H9 (cell line): ENCODE measurements at regions not wholly inside any gene's neighbourhood (a gene's known extent, or its start where the extent isn't known, plus 50 kb on each side); places are given as distances from the start of the nearest gene placed in this dataset.
A peak's percentile ranks its signal among the peaks of the same experiment; 100 is the strongest.

ENCODE experiments used
- DNase-seq: peaks from one replicate; pipeline ENCODE4 v3.0.0-alpha.2; 2017
- H2AFZ ChIP-seq: one replicate; pipeline ENCODE4 v1.6.1; 2013; ENCODE audit warnings: mild to moderate bottlenecking, low read length, control low read depth, moderate library complexity
- H2AK5ac ChIP-seq: 2 replicates; pipeline ENCODE4 v1.6.1; 2013; ENCODE audit warnings: low read length, control low read depth, mixed read lengths; ENCODE audit not compliant: insufficient read length
- H2BK120ac ChIP-seq: one replicate; pipeline ENCODE4 v1.6.1; 2013; ENCODE audit warnings: low read depth, mild to moderate bottlenecking, low read length, control low read depth, inconsistent platforms; ENCODE audit not compliant: poor library complexity, severe bottlenecking
- H2BK12ac ChIP-seq: 2 replicates; pipeline ENCODE4 v1.6.1; 2013; ENCODE audit warnings: low read length, control low read depth, mixed read lengths, low read depth; ENCODE audit not compliant: insufficient read length
- H2BK15ac ChIP-seq: 2 replicates; pipeline ENCODE4 v1.6.1; 2013; ENCODE audit warnings: low read depth, low read length, control low read depth
- H2BK20ac ChIP-seq: one replicate; pipeline ENCODE4 v1.6.1; 2013; ENCODE audit warnings: low read depth, mild to moderate bottlenecking, low read length, control low read depth, inconsistent platforms; ENCODE audit not compliant: poor library complexity, severe bottlenecking
- H2BK5ac ChIP-seq: 2 replicates; pipeline ENCODE4 v1.6.1; 2013; ENCODE audit warnings: low read length, control low read depth, mixed read lengths; ENCODE audit not compliant: insufficient read length
- H3K14ac ChIP-seq: 2 replicates; pipeline ENCODE4 v1.6.1; 2013; ENCODE audit warnings: low read length, control low read depth; ENCODE audit not compliant: insufficient read depth
- H3K18ac ChIP-seq: 2 replicates; pipeline ENCODE4 v1.6.1; 2013; ENCODE audit warnings: low read depth, mild to moderate bottlenecking, mixed read lengths, low read length, control low read depth; ENCODE audit not compliant: insufficient read length
- H3K23ac ChIP-seq: 2 replicates; pipeline ENCODE4 v1.6.1; 2013; ENCODE audit warnings: low read length, control low read depth, mixed read lengths, low read depth; ENCODE audit not compliant: insufficient read length
- H3K23me2 ChIP-seq: 2 replicates; pipeline ENCODE4 v1.6.1; 2013; ENCODE audit warnings: low read depth, mild to moderate bottlenecking, mixed read lengths, low read length, control low read depth; ENCODE audit not compliant: insufficient read length, poor library complexity, severe bottlenecking
- H3K27ac ChIP-seq: 2 replicates; pipeline ENCODE4 v1.5.1; 2013; ENCODE audit warnings: low read length, control low read depth, mixed read lengths, low read depth; ENCODE audit not compliant: insufficient read length
- H3K27me3 ChIP-seq: 2 replicates; pipeline ENCODE4 v1.6.1; 2013; ENCODE audit warnings: low read length, control low read depth, inconsistent platforms; ENCODE audit not compliant: insufficient read depth
- H3K4ac ChIP-seq: 2 replicates; pipeline ENCODE4 v1.6.1; 2013; ENCODE audit warnings: low read depth, mild to moderate bottlenecking, control low read depth, inconsistent platforms, low read length, moderate library complexity
- H3K4me1 ChIP-seq: 2 replicates; pipeline ENCODE4 v1.6.1; 2013; ENCODE audit warnings: low read length, control low read depth, inconsistent platforms; ENCODE audit not compliant: insufficient read depth
- H3K4me2 ChIP-seq: 2 replicates; pipeline ENCODE4 v1.6.1; 2013; ENCODE audit warnings: low read length, control low read depth, mixed read lengths; ENCODE audit not compliant: insufficient read length, insufficient read depth
- H3K56ac ChIP-seq: 2 replicates; pipeline ENCODE4 v1.6.1; 2013; ENCODE audit warnings: low read depth, mild to moderate bottlenecking, mixed read lengths, low read length, control low read depth; ENCODE audit not compliant: insufficient read length
- H3K79me1 ChIP-seq: 2 replicates; pipeline ENCODE4 v1.6.1; 2013; ENCODE audit warnings: low read depth, mild to moderate bottlenecking, moderate library complexity, low read length, control low read depth, inconsistent platforms; ENCODE audit not compliant: insufficient read depth, poor library complexity, severe bottlenecking
- H3K79me2 ChIP-seq: 2 replicates; pipeline ENCODE4 v1.6.1; 2013; ENCODE audit warnings: low read length, control low read depth, inconsistent platforms; ENCODE audit not compliant: insufficient read depth
- H3K9ac ChIP-seq: 2 replicates; pipeline ENCODE4 v1.6.1; 2013; ENCODE audit warnings: low read length, control low read depth, mixed read lengths; ENCODE audit not compliant: insufficient read length; ENCODE audit errors: extremely low read depth
- H3K9me3 ChIP-seq: one replicate; pipeline ENCODE4 v1.6.1; 2013; ENCODE audit warnings: low read depth, low read length, inconsistent platforms; ENCODE audit not compliant: control insufficient read depth
- H3T11ph ChIP-seq: one replicate; pipeline ENCODE4 v1.6.1; 2013; ENCODE audit warnings: mild to moderate bottlenecking, low read length, control low read depth, inconsistent platforms
- H4K20me1 ChIP-seq: one replicate; pipeline ENCODE4 v1.6.1; 2013; ENCODE audit not compliant: control insufficient read depth, insufficient read length, insufficient read depth
- H4K5ac ChIP-seq: 2 replicates; pipeline ENCODE4 v1.6.1; 2013; ENCODE audit warnings: low read depth, mild to moderate bottlenecking, mixed read lengths, low read length, control low read depth; ENCODE audit not compliant: insufficient read length
- H4K8ac ChIP-seq: replicated peaks from 2 replicates; pipeline ENCODE4 v1.6.1; 2013; ENCODE audit warnings: low read length, control low read depth, mixed read lengths, low read depth; ENCODE audit not compliant: insufficient read length
- H4K91ac ChIP-seq: 2 replicates; pipeline ENCODE4 v1.6.1; 2013; ENCODE audit warnings: low read depth, mild to moderate bottlenecking, moderate library complexity, mixed read lengths, low read length, control low read depth; ENCODE audit not compliant: insufficient read length
- H3K27ac Mint-ChIP-seq, 3 experiments: 2 replicates in 2 of 3; 3 replicates in 1 of 3; pipeline ENCODE4 v1.8.0; 2020 to 2021; ENCODE audit warnings: mixed read lengths in 3 of 3, mild to moderate bottlenecking in 1 of 3, moderate library complexity in 1 of 3
- H3K27me3 Mint-ChIP-seq: 2 replicates; pipeline ENCODE4 v1.8.0; 2021; ENCODE audit warnings: low read depth, mild to moderate bottlenecking, moderate library complexity, mixed read lengths
- H3K36me3 Mint-ChIP-seq, 3 experiments: 2 replicates in 2 of 3; 3 replicates in 1 of 3; pipeline ENCODE4 v1.8.0; 2020 to 2021; ENCODE audit warnings: low read depth in 3 of 3, mixed read lengths in 3 of 3; ENCODE audit not compliant: insufficient read depth in 1 of 3
- H3K4me1 Mint-ChIP-seq, 2 experiments: 2 replicates each; pipeline ENCODE4 v1.8.0; 2020; ENCODE audit warnings: mixed read lengths in 2 of 2
- H3K4me3 Mint-ChIP-seq, 2 experiments: 2 replicates in 1 of 2; 3 replicates in 1 of 2; pipeline ENCODE4 v1.8.0; 2020 to 2021; ENCODE audit warnings: mild to moderate bottlenecking in 2 of 2, mixed read lengths in 2 of 2, moderate library complexity in 1 of 2
- H3K9me3 Mint-ChIP-seq, 2 experiments: 2 replicates in 1 of 2; 3 replicates in 1 of 2; pipeline ENCODE4 v1.8.0; 2020; ENCODE audit warnings: mild to moderate bottlenecking in 2 of 2, mixed read lengths in 2 of 2, moderate library complexity in 1 of 2
- WGBS: extraction: QIAGEN DNeasy Blood & Tissue Kit; methylation state at CpG from one replicate; pipeline ENCODE4 v1.1.7; 2013; ENCODE audit warnings: missing lambda C conversion rate, low lambda C conversion rate, mixed read lengths; ENCODE audit not compliant: insufficient read length; ENCODE audit errors: extremely low coverage; 5-methylcytosine and 5-hydroxymethylcytosine counted together
- TF ChIP-seq, protein P1 (sequence below): fragments of 200-600 bp; sonication (generic); conservative IDR thresholded peaks from 3 replicates; pipeline ENCODE4 v1.8.0; 2021; ENCODE audit warnings: antibody characterized with exemption, mild to moderate bottlenecking

DNA sequence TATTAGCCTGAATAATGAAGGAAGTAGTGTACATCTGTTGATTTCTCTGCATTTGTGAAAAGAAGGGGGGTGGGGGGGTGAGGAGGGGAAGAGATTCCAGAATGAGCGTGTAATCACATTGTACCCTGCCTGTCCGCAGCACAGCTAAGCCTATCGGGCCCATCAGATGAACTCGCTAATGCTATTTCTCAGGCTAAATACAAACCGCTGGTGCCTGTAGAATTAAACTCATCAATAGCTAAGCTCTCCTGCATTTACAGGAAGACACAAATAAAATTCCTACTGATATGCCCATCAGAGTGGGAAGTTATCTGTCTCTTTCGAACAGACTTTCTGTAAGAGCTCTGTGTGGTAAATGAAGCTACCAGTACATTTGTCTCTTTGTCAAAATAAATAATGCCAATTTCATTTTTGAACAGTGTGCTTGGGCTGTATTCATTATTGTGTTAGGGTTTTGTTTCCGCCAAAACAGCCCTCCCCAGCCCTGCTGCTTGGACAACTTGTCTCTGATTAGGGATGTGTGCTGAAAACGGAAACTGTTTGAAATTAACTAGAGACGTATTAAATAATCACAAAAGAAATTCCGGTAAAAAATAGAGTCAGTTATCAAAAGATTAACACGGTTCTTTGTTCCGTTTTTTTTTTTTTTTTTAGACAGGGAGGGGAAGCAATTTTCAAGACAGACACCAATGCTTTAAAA lies 305.4 kb downstream of the TTLL7 start:
- peaks cover 17% of the 10 kb centered on the region for H3K4me1 ChIP-seq
- H3K27ac Mint-ChIP-seq = peak overlapping the region; percentile 93 to 99 (median 99)
- no peak overlapping the region for H2BK12ac ChIP-seq
- no peaks in the 10 kb centered on the region for H3K23me2 ChIP-seq
- no peak for DNase-seq
- H3K4me1 Mint-ChIP-seq = peaks cover 69 to 71% of the 10 kb centered on the region in 2 experiments
- H3K9ac ChIP-seq = no peak overlapping the region
- H2BK20ac ChIP-seq = no peak overlapping the region
- no peak overlapping the region for H3K4ac ChIP-seq
- no peaks in the 10 kb centered on the region for H3K79me2 ChIP-seq
- peak overlapping the region; percentile 55 to 75 for H3K4me3 Mint-ChIP-seq
- H2BK5ac ChIP-seq = no peak overlapping the region
- H3K18ac ChIP-seq = no peak overlapping the region
- no peak overlapping the region for H2BK120ac ChIP-seq
- TF ChIP-seq, protein P1, sequence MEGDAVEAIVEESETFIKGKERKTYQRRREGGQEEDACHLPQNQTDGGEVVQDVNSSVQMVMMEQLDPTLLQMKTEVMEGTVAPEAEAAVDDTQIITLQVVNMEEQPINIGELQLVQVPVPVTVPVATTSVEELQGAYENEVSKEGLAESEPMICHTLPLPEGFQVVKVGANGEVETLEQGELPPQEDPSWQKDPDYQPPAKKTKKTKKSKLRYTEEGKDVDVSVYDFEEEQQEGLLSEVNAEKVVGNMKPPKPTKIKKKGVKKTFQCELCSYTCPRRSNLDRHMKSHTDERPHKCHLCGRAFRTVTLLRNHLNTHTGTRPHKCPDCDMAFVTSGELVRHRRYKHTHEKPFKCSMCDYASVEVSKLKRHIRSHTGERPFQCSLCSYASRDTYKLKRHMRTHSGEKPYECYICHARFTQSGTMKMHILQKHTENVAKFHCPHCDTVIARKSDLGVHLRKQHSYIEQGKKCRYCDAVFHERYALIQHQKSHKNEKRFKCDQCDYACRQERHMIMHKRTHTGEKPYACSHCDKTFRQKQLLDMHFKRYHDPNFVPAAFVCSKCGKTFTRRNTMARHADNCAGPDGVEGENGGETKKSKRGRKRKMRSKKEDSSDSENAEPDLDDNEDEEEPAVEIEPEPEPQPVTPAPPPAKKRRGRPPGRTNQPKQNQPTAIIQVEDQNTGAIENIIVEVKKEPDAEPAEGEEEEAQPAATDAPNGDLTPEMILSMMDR = no peak
- H3K9me3 ChIP-seq = no peaks in the 10 kb centered on the region
- H3K27ac ChIP-seq = peak overlapping the region; percentile 75
- WGBS = no CpG with 5 or more reads among the region's 12 CpGs
- peaks cover 2% of the 10 kb centered on the region for H3K27me3 Mint-ChIP-seq
- H3K36me3 Mint-ChIP-seq = peaks cover 4 to 11% (median 9%) of the 10 kb centered on the region in 3 experiments; a peak in 5 of 7 replicates
- no peaks in the 10 kb centered on the region for H3K79me1 ChIP-seq
- no peak overlapping the region for H3K23ac ChIP-seq
- no peak overlapping the region for H4K91ac ChIP-seq
- H3K14ac ChIP-seq = no peak overlapping the region
- no peak overlapping the region for H2BK15ac ChIP-seq
- H3K27me3 ChIP-seq = no peaks in the 10 kb centered on the region
- H4K5ac ChIP-seq = no peak overlapping the region
- peak overlapping the region; percentile 45 for H3K4me2 ChIP-seq
- H3K56ac ChIP-seq = no peak overlapping the region
- H2AFZ ChIP-seq = no peak overlapping the region
- peaks cover 9 to 10% of the 10 kb centered on the region in 2 experiments for H3K9me3 Mint-ChIP-seq
- no peaks in the 10 kb centered on the region for H4K20me1 ChIP-seq
- no peak overlapping the region for H3T11ph ChIP-seq
- no peak overlapping the region for H4K8ac ChIP-seq
- H2AK5ac ChIP-seq = no peak overlapping the region
